GM21576 (cell line): ENCODE measurements at regions not wholly inside any gene's neighbourhood (a gene's known extent, or its start where the extent isn't known, plus 50 kb on each side); places are given as distances from the start of the nearest gene placed in this dataset.

Source experiments
- ATAC-seq: cut with Tn5 transposase; IDR thresholded peaks from one replicate; pipeline ENCODE4 v1.9.1; 2021; ENCODE audit warnings: mild to moderate bottlenecking, moderate library complexity; ENCODE audit not compliant: unreplicated experiment

DNA sequence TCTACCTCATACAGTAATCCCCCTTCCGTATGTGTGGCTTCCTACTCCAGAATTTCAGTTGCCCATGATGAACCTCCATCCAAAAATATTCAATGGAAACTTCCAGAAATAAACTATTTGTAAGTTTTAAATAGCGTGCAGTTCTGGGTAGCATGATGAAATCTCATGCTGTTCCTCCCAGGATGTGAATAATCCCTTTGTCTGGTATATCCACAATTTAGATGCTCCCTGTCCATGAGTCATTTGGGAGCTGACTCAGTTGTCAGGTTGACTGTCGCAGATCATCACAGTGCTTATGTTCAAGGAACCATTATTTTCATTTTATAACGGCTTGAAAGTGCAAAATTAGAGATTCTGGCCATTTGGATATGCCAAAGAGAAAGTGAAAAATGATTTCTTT is 290.1 kb upstream of the CDH9 start:
- no peak for ATAC-seq

DNA sequence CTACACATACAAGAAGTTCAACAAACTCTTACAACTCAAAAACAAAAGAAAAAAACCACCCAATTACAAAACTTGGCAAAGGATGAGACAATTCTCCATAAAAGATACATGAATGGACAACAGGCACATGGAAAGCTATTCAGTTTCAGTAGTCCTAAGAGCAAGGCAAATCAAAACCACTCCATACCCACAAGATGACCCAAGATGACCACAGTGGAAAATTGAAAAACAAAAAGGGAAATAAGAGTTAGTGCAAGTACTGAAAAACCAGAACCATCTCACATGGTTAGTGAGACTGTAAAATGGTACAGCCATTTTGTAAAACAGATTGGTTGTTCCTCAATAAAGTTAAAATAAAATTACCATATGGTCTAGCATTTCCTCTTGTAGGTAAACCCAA is 287.1 kb upstream of the CDH9 start:
- no peak for ATAC-seq

DNA sequence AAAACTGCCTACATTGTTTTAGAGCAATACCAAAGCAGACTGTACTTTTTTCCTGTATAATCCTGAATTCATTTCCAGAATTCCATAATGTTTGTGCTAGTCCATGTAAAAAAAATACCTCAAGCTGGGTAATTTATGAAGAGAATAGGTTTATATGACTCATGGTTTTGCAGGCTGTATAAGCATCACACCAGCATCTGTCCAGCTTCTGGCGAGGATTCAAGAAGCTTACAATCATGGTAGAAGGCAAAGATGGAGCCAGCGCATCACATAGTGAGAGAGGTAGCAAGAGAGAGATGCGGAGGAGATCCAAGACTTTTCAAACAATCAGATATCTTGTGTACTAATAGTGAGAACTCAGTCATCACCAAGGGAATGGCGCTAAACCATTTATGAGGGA is 280.3 kb upstream of the CDH9 start:
- no peak for ATAC-seq

DNA sequence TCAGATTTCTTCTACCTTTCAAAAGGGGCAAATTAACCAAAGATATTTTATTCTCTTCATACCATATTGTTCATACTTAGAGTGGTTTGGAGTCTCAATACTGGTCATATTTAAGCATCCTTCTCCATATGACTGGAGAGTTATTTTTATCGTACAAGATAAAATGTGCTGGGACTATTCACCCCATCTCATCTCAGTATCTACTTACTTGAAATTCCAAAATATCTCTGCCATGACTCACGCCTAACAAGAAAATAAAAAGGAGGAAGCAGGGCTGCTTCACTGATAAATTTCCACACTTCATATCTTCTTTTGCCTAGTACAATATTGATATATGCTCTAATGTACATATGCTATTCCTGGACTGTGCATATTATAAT is 277.9 kb upstream of the CDH9 start:
- no peak for ATAC-seq

DNA sequence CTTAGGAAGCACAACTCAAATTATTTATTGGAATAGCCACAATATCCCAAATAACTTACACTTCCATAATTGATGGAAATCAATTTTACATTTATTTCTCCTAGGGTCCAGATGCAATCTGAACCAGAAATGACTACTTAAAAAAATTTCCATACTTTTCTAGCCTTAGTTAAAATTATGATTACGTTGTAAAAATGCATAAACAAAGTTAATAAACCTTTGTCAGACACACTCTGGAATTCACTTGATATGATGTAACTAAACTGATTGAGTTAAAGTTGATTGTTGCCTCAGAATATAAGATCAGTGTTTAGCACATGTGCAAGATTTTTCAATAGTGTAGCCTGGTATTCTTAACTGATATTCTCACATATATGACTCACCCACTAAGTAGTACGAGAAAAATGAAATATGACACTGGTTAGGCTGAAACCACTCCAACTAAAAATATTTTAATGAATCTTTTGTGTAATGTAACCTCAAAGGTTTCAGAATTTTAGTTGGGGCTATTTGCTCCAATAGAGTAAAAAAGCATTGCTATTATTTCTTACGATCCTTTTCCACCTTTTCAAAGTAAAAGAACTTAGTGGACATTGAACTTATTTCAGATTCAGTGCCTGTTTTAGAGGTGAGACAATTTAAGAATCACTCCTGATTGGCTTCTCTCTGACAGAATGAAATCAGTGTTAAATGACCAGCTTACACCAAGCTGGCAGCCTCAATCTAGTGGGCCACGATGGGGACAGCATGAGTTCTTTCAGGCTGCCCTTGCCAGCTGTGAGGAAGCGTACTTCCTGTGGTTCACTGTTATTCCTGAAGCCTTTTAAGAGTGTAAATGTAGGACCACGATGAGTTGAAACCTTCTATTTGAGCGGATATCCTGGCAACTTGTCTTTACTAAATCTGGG is 277.2 kb upstream of the CDH9 start:
- no peak for ATAC-seq

DNA sequence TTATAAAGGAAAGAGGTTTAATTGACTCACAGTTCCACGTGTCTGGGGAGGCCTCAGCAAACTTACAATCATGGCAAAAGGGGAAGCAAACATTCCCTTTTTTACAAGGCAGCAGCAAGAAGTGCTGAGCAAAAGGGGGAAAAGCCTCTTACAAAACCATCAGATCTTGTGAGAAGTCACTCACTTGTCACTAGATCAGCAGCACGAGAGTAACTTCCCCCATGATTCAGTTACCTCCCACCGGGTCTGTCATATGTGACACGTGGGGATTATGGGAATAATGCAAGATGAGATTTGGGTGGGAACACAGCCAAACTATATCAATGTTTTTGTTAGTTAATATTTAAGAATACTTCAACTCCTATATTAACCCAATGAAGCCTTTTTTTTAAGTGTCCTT is 275.2 kb upstream of the CDH9 start:
- ATAC-seq = no peak

DNA sequence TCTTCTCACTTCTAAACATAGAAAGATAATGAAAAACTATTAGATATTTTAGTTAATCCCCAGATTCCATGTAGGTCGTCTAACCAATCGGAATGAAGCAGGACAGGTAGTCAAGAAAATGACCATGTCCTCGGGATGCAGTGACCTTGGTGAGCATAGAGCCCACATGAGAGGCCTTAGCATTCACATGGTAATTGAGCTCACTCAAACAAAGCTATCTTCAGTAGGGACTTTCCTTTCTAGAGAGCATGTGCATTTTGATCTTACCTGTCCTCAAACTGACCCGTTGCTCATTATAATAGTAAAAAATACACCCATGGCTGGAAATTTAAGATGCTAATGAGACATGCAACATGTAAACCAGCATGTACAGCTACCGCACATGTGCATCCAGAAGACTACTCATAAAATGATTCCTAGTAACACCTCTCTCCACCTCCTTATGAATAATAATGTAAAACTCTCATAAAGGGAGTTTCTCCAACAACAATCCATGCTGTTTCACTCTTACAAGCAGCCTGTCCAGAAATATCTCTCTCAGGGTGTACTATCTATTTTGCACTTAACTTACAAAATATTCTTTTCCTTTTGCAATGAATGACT is 274.0 kb upstream of the CDH9 start:
- no peak for ATAC-seq

DNA sequence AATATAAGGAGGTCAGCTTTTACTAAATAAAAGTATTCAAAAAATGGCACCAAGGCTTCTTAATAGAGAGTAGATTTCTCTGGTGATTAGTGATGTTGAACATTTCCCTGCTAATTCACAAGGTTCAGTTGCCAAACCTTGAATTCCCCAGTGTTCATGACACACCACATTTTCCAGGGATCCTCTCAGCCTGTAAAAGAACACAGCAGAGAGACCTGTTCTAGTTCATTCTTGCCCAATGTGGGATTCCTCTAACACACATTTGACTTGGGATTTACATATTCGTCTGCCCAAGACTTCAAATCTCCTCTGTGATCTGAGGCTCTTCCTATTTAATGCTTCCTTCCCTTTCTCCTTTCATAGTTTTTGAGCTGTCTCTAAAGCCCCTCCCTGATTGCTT is 273.2 kb upstream of the CDH9 start:
- ATAC-seq = no peak

DNA sequence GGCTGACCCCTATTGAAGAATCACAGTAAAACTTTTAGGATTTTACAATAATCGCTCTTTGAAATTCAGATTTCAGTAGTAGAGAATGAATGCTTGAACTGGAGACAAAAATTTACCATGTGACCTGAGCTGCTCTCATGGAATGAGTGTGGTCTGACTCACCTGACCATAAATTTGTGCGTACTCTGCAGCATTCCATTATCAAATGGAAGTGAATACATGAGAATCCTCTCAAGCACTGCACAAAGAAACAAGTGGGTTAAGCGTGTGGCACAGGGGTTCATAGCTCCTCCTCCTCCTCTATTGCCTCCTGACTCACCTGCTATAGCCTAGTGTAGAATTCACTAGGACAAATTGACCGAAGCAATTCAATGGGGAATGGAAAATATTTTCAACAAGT is 269.8 kb upstream of the CDH9 start:
- ATAC-seq = no peak

DNA sequence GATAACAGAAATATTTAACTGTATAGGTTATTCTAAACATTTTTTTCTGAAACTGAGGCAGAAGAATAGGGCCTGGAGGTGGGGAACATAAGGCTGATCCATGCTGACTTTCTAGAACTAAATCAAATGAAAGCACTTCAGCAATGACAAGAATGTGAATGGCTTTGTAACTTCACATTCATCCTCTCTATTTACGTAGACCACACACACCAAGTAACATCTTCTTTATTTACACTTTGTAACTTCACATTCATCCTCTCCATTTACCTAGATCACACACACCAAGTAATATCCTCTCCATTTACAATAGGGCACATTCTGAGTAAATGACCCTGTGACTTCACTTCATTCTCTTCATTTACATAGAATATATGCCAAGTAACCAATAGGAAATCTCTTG is 251.8 kb upstream of the CDH9 start:
- no peak for ATAC-seq

DNA sequence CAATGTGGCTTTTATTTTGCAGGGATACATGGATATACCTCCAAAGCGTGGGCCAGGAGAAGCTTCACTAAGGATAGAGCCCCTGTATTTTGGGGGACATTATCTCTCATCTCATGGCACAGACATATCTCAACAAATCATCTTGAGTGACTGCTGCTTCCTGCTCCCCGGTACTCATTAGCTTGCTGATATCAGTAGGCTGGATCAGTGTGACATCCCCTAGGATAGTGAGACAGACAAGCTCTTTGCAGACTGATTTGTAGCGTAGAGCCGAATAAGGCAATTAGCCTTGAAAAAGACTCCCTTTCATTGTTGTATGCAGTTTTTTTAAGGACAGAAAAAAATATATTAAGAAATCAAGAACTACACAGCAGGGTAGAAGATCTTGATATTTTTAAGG is 237.7 kb upstream of the CDH9 start:
- ATAC-seq = no peak

DNA sequence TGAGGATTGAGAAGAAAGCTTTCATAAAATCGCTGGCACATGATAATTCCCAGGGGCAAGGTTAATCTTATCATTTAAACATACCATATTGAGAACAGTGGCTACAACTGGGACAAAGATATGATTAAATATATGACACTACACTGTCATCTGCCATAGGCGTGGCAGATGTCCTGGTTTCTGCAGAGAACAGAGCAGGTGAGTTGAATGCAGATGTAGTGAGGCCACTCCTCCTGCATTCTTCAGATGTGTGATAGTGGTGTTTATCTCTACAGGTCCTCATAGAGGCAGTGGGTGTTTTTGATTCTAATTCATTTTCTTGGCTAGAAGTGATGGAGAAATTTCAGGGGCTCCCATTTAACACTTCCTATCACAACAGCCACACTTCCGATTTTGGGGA is 237.0 kb upstream of the CDH9 start:
- no peak for ATAC-seq

DNA sequence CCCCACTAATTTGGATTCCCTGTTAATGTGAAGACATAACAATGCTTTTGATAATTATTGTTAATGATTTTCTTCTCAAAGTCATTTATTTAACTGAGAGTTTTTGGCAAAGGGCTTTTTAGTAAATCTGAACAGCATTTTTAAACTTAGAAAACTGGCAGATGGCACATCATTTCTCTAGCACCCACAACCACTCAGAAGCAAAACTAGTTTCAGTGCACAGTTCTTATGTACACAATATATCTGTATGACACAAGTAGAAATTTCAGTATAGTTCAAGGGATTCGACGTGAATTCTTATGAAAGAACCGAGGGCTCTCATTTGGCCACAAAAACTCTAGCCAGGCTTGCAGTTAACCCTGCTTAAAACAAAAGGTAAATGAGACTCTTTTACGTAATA is 231.4 kb upstream of the CDH9 start:
- no peak for ATAC-seq

DNA sequence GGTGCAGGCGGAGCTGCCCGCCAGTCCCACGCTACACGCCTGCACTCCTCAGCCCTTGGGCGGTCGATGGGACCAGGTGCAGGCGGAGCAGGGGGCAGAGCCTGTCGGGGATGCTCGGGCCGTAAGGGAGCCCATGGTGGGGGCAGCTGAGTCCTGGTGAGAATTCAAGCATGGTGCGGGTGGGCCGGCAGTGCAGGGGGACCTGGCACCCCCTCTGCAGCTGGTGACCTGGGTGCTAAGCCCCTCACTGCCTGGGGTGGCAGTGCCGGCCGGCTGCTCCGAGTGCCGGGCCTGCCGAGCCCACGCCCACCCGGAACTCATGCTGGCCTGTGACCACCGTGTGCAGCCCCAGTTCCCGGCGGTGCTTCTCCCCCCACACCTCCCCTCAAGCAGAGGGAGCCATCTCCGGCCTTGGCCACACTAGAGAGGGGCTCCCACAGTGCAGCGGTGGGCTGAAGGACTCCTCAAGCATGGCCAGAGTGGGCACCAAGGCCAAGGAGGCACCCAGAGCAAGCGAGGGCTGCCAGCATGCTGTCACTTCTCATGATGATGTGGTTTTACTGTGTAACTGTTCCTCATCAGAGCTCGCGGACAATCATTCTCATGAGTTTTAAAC is 228.9 kb upstream of the CDH9 start:
- no peak for ATAC-seq

DNA sequence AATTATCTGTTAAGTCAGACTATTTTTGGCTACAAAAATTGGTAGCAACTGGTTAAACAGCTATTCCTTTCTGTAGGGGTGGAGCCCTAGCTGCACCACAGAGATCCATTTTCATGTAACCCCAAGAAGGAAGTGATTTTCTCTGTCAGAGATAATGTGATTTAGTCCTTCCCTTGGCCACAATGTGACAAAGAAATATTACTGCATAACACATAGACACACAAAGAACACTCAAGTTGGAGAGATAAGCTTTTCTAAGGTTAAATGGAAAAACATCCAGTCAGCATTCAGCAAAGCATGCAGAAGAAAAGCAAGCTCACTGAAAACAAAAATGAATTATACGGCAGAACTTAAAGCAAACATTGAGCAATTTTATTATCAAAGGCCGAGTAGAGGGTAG is 227.8 kb upstream of the CDH9 start:
- ATAC-seq = no peak

DNA sequence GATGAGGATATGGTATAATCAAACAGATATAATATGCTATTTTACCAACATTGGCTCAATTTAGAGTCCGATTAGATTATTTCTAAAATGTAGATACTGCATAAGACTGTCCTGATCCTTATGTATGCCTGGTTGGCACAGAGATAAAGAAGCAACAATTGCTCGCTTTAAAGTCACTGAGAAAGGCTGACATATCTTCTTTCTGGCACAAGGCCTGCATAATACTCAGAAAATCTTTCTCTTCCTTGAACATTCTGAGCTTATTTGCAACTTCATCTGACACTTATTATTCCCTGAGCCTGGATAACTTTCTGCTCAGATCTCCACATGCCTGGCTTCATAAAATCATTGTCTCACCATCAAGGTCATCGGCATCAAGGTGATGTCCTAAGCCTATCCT is 219.3 kb upstream of the CDH9 start:
- no peak for ATAC-seq

DNA sequence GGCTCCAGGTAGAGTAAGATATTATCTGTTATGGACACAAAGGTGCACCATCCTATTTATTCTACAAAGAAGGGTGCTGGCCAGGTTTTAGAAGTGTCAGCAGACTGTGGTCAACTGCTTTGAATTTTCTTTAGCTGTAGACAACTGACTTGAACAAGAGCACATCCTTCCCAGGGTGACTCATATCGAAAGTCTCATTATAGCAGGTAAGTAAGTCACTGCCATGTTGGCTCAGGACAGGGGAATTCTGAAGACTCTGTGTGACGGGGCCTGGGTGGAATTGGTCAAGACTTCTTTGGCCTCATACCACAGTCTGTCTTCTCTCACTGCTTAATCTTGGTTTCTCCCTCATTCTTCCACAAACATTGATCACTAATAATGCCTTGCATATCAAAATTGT is 214.5 kb upstream of the CDH9 start:
- no peak for ATAC-seq

DNA sequence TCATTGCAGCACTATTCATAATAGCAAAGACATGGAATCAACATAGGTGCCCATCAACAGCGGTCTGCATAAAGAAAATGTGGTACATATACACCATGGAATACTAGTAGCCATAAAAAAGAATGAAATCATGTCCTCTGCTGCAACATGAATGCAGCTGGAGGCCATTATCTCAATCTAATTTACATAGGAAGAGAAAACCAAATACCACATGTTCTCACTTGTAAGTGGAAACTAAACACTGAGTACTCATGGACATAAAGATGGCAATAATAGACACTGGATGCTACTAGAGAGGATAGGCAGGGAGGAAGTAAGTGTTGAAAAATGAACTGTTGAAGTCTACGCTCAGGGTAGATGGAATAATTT is 203.9 kb upstream of the CDH9 start:
- ATAC-seq = no peak

DNA sequence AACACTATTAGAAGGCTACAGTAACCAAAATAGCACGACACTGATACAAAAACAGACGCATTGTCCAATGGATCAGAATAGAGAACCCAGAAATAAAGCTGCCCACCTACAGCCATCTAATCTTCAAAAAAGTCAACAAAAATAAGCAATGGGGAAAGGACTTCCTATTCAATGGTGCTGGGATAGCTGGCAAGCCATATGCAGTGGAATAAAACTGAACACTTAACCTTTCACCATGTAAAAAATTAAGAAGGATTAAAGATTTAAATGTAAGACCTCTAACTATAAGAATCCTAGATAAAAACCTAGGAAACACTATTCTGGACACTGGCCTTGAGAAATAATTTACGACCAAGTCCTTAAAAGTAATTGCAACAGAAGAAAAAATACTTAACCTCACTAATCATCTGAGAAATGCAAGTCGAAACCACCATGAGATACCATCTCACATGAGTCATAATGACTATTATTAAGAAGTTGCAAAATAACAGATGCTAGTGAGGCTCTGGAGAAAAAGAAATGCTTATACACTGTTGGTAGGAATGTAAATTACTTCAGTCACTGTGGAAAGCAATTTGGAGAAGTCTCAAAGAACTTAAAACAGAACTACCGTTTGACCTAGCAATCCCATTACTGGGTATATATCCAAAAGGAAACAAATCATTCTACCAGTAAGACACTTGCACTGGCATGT is 203.3 kb upstream of the CDH9 start:
- ATAC-seq = no peak

DNA sequence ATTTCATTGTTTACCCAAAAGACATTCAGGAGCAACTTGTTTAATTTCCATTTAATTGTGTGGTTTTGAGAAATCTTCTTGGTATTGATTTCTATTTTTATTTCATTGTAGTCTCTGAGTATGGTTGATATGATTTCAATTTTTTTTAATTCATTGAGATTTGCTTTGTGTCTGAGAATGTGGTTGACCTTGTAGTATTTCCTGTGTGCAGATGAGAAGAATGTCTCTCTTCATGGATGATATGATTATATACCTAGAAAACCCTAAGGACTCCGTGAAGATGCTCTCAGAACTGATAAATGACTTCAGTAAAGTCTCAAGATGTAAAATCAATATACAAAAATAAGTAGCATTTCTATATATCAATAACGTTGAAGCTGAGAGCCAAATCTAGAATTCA is 202.4 kb upstream of the CDH9 start:
- ATAC-seq = no peak

DNA sequence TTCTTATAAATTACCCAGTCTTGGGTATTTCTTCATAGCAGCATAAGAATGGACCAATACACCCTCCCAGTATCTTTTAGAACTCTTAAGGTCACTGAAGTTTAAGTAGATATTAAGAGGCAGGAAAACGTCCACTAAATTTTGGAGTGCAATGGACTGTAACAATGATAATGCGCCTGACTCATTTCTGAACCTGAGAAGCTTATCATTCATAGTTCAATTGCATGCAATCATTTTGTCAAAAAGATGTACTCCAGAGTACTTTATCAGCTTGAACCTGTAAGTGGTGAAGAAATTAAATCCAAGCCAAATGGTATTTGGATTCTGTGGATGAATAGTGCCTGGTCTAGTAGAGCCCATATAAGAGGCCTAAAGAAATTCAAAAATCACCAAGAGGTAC is 196.5 kb upstream of the CDH9 start:
- ATAC-seq = no peak

DNA sequence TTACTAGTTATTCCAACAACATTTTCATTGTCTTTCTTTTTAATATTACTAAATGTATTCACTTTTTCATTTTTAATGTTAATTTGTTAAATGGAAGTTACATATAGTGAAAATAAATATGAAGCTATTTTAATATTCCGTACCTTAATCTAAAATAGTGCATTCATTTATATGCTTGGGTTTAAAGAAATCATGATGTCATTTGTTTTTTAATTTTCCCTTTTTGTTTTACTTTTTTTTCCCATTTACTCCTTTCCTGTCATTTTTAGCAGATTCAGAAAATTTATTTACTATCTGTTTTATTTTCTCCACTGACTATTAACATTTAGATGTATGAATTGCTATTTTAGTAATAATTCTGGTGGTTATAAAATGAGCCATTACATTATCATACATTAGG is 183.0 kb upstream of the CDH9 start:
- ATAC-seq = no peak
